GM20431 (cell line): ENCODE measurements at regions not wholly inside any gene's neighbourhood (a gene's known extent, or its start where the extent isn't known, plus 50 kb on each side); places are given as distances from the start of the nearest gene placed in this dataset.

Source experiments
- in situ Hi-C: fragments of 300-500 bp; cut with MseI, MboI; formaldehyde crosslinking; loops from one replicate; pipeline ENCODE4 v1.15.0; 2020; ENCODE audit warnings: low sequenced_read_pairs; ENCODE audit not compliant: unreplicated experiment

DNA sequence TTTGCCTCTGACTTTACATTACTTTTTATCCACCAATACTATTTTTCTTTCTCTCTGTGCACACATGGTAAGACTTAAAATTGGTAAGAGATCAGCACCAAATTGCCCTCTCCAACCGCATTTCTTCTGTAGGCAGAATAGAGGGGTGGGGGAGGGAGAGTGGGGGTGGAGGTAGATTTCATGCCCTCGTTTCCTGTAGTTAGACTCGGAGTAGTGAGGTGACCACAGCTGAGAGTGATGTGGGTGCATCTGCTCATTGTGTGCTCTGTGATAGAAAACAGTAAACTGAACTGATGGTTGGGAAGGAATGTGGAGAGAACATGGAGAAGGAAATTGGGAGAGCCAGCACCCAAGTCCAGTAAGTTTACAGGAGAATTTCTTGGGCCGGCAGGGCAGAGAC lies 498.3 kb downstream of the IRX1 start:
- in situ Hi-C loops: no loop called here

DNA sequence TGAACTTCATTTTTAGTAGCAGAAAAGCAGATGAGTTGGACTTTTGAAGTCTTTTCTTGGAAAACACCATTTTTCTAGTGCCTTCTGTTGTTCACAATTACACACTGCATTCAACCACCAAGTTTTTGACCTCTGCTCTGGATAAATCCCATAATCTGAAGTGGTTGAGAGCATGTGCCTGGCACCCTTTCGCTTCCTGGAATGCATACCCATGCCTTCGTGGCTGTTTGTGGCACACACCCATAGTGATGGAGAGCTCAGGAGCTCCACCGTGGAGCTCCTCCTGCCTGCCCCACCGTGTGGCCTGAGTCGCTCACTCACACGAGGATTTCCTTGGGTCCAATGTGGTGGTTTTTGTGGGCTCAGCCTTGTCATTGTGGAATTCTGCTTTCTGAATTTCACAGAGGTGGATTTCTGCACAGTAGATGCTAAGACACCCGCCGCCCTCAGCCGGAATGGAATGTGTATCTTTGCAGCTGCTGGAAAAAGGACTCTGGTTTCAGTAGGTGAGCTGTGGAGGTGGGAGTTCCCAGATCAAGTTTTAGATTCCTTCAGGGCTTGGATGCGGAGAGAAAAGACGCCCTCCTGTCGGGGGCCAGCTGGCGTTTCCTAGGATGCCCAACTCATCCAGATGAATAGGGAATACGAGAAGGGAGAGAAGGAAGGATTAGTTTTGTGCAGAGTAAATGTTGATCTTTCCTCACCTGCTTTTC lies 500.4 kb downstream of the IRX1 start:
- in situ Hi-C loops: no loop called here

DNA sequence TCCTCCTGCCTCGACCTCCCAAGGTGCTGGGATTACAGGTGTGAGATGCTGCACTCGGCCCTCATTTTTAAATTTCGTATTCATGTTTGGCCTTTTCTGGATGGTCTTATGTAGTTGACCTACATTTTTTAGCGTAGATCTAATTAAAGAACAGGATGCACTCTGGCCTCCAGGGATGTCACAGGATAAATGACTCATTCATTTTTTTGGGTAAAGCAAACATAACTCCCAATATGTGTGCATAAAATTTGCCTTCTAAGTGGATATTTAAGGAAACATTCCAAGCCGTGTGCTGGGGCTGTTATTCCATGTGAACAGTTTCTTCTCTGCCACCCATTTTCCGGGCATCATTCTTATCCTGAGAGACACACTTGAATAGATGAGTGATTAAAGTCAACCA lies 501.6 kb downstream of the IRX1 start:
- in situ Hi-C loops: no loop called here

DNA sequence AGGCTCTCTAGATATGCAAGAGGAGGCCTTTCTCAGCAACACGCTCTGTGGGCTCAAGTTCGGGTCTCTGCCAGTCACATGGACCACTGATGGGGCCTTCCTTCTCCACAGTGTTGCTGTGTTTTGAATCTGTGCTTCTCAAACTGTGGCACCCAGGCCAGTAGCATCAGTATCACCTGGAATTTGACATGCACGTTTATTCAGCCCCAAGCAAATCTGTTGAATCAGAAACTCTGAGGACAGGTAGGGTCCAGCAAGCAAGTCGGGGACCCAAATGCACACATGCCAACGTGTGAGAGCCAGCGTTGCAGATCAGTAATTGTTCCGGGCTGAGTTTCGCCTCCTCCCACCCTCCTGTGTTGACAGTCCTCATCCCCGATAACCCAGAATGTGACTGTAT lies 502.6 kb downstream of the IRX1 start:
- in situ Hi-C loops: no loop called here

DNA sequence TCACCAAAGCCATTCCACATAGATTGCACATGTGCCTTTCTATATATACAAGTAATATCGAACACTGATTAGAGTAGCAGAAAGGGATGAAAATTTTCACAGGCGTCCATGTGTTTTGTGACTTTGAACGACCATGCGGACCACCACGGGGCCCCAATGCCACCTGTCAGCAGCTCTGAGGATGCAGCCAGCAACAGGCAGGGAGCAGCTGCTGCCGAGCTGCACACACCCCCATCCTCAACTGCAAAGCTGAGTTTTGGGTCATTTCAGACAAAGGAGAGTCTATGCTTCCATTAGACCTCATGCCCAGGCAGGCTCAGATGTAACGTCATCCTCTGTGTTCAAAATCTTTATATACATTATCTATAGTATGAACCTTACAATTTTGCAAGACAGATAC lies 503.8 kb downstream of the IRX1 start:
- in situ Hi-C loops: no loop called here

DNA sequence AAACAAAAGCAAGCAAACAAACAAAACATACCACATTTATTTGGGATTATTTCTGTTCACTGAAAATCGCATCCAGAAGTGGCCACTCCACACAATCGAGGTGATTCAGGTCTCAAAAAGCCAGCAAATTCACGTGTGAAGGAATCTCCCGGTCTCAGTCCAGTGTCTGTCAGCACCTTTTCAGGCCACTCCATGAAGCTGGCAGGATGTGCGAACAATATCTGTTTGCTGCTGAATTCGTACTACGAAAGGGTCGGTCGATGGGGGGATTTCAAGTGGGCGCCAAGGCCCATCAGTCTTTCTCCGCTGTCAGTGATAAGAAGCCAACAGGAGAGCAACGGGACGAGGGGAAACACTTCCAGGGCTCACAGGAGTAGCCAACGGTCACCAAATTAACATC lies 505.1 kb downstream of the IRX1 start:
- in situ Hi-C loops: no loop called here

DNA sequence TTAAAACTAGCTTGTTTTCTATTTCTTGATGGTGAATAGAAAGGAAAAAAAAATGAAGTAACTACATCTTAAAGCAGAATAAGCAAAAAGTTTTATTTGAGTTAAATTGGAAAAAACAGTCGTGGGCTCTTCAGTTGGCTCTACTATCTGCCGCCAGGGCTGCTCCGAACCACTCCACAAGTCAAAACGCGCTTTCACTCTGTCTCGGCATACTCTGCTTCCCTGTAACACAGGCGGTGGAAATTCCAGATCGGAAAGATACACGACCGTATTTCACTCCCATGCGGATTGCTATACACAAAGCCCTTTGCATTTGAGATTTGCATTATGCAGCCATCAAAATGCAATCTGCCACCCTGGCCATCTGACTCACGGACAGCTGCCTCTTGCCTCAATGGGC lies 505.6 kb downstream of the IRX1 start:
- in situ Hi-C loops: no loop called here

DNA sequence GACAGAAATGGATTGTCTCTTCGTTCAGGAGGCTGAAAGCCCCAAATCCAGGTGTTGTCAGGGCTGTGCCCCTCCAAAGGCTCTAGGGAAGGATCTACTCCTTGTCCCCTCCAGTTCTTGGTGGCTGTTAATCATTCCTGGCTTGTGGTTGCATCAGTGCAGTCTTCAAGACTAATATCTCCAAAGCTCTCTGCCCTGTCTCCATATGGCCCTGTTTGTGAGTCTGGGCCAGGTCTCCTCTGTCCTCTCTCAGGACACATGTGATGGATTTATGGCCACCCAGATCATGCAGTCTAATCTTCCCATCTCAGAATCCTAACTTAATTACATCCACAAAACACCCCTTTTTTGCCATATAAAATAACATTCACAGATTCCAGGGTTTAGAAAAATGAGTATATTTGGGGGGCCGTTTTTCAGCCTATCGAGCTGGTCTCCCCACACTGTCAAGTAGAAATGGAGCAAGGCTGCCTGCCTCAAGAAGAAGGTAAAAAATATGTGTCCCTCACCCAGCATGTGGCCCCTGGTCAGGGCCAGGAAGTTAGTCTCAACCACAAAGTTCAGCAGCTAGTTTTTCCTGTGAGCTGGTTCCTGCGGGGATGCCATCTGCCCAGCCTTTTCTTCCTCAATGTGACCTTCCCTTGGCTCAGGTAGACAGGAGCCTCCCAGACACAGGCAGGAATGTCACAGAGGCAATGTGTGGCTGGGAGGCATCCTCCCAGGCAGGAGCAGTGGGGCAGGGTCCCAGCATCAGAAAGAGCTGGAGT lies 509.4 kb downstream of the IRX1 start:
- in situ Hi-C loops: no loop called here

DNA sequence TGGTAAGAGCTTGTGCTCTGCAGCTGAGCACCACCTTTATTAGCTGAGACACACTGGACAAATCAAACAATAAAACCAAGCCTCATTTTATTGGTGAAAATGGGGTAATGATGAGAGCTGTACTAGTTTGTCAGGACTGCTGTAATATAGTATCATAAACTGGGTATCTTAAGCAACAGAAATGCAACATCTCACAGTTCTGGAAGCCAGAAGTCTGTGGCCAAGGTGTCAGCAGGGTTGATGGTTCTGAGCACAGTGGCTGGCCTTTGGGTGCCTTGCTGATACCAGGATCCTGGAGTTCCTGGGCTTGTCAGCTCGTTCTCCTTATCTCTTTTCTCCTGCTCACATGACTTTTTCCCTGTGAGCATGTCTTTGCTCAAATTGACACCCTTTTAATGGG lies 513.1 kb downstream of the IRX1 start:
- in situ Hi-C loops: no loop called here

DNA sequence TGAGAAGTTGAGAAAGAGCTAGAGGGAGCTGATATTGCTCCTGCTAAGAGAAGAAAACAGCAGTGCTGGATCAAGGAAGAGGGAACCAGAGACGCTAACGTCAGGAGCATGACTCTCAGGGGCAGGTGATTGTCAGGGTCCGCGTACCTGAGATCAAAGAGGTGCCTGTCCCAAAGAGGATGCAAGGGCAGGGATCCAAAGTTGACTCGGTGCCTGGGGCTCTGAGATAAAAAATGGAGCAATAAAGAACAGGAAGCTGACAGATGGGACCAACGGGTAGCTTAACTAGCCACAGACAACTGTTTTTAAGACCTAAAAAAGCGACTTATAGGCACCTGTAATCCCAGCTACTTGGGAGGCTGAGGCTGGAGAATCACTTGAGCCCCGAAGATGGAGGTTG lies 517.8 kb downstream of the IRX1 start:
- in situ Hi-C loops: no loop called here

DNA sequence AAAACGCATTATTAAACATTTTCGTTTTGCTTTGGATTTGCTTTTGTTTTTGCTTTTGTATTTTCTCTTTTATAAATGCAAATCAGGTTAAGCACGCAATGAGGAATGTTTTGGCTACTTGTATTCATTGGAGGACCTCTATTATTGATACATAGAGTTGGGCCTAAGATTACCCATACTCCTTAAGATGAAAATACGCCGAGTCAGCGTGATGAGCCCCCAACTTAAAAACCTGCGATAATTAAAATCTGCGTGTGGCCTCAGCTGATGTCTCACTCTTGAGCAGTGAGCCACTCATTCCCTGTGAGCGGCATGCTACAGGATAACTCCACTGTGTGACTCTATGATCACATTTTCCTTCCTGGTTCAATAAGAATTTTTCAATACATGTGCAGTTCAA lies 518.3 kb downstream of the IRX1 start:
- in situ Hi-C loops: no loop called here

DNA sequence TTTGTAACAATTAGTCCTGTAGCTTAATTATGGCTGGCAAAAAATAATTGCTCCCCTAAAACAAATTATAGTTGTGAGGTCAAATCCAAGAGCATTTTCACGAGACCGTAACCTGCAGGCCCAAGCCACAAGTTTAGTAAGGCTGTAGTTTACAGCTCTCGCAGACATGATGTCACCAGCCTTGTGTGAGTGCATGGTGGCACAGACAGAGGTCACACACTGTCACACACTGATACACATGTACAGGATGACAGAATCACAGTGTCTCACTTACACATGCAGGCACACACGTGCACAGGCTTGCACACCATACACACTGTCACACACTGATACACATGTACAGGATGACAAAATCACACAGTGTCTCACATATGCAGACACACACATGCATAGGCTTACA lies 518.8 kb downstream of the IRX1 start:
- in situ Hi-C loops: no loop called here

DNA sequence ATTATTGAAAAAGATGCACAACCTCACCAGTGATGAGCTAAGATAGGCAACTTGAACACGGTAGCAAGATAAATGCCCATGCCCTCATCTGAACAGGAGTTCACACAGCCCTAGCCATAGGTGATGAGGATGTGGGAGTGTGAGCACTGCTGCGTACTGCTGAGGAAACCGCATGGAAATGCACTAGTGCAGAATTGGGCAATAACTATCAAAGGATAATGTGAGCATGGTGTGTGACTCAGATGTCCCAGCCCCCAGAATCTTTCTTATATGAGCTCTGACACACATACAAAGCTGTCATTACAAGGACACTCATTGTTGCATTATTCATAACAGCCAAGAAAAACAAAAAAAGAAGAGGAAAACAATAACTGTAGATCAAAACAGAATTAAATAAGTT lies 521.2 kb downstream of the IRX1 start:
- in situ Hi-C loops: no loop called here

DNA sequence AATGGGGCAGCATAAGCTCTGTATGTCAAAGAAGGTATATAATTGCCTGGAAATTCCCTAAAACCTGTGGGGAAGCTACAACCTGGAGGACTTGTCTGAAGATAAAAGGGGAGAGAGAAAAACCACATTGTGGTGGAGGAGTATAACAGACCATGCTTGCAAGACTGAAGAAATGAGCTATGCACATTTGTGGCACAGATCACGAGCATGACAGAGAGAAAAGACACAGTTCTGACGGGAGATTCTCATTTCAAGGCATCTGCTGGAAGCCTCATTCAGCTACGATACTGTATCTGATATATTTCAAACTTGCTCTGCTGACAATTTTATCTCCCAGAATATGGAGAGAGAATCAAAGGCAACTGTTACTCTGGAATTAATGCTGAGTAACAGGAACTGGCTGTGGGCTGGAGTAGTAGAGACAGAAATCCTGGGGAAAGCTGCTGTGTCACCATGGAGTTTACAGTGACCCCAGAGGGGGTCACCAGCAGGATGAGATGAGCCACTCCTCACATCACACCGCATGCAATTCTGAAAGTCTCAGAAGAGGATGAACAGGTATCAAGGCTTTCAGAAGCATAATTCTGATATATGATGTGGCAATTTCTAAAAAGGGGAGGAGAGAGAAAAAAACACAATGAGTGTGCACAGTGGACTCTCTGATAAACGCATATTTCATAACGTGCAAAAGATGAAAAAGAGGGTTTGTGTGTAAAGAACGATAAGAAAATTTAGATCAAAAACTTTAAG lies 528.8 kb downstream of the IRX1 start:
- in situ Hi-C loops: no loop called here

DNA sequence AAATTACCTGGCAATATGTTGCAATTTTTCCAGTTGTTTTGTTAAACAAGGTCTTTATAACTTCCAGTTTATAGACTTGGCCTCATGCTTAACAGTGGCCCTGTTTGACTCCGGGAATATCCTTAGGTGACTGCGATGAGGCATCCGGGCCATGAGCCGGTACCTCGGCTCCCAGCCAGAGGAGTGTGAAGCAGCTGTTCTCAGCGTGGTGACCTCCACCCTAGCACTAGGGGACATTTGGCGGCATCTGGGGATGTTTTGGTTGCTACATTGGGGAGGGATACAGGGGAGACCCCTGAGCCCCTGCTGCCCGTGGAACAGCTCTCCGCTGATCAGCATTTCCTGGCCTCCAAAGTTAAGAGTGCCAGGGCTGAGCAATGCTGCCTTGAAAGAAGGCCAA lies 533.4 kb downstream of the IRX1 start:
- in situ Hi-C loops: no loop called here

DNA sequence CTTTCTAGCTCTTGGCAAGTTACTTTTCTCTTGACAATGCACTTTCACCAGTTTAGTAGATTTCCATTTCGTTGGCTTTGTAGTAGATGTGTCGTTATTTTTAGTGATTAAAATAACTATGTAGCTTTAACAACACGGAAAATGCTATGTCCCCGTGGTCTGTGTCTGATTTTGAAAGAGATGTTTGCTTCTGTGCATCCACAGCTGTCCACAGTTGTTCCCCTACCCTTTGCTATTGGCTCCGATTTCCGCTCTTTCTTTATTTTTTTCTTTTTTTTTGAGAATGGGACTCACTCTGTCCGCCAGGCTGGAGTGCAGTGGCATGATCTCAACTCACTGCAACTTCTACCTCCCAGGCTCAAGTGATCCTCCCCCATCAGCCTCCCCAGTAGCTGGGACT lies 533.9 kb downstream of the IRX1 start:
- in situ Hi-C loops: no loop called here

DNA sequence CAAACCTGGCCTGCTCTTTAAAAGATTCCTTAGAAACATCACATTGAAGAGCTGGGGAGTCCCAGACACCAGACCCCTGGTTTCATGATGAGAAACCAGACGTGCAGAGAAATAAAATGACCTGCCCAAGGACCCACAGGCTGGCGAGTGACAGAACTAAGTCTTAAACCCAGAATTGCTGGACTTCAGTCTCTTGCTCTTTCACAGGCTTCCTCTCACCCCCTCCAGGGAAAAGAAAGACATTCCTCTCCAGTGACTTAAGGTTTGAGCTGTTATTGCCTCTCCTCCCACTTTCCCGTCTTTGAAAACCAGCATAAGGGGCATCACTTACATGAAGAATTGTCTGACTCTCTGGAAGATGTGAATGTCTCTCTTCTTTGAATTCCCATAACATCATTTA lies 535.2 kb downstream of the IRX1 start:
- in situ Hi-C loops: no loop called here

DNA sequence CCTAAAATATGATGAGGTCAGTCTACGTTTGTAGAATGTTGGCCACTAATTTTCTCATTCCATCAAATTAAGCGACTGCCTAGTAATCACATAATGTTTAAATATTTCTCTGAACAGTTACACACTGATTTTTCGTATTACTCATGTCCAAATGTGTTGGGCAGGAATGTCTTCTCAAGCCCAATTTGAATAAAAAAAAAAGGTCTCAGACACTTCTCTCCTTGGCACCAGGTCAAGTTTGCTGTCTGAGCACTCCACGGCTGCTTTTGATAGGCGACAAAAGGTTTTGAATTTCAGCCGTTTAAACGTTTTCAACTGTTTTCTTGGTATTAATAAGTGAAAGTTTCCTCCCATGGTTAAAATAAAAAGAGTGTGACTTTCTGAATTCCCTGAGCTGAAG lies 542.1 kb downstream of the IRX1 start:
- in situ Hi-C loops: no loop called here

DNA sequence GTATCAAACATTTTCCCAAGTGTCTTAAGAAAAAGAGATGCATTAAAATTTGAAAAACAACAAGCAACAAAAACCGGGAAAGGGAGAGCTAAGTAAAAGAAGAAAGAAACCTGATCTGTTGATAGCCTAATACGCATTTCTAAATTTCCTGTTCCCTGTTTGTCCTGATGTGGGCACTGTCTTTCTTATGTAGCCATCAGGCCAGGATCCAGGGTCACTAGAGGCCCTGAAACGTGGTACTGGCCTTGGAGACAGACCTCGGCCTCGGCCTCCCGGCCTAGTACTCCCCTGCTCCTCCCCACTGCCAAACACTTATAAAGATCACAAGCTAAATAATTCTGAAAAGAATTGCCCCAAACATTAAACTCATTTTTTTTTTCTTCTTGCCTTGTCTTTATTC lies 547.2 kb downstream of the IRX1 start:
- in situ Hi-C loops: no loop called here

DNA sequence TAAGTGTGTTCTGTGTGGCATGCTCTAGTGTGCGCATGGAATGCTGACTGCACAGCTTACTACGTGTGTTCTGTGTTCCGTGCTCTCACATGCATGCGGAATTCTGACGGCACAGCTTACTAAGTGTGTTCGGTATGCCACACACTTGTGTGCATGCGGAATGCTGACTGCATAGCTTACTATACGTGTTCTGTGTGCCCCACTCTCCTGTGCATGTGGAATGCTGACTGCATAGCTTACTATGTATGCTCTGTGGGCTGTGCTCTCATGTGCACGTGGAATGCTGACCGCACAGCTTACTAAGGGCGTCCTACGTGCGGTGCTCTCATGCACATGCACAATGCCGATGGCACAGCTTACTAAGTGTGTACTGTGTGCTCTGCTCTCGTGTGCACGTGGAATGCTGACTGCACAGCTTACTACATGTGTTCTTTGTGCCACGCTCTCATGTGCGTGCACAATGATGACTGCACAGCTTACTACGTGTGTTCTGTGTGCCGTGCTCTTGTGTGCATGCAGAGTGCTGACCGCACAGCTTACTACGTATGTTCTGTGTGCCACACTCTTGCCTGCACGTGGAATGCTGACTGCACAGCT lies 548.9 kb downstream of the IRX1 start:
- in situ Hi-C loops: no loop called here

DNA sequence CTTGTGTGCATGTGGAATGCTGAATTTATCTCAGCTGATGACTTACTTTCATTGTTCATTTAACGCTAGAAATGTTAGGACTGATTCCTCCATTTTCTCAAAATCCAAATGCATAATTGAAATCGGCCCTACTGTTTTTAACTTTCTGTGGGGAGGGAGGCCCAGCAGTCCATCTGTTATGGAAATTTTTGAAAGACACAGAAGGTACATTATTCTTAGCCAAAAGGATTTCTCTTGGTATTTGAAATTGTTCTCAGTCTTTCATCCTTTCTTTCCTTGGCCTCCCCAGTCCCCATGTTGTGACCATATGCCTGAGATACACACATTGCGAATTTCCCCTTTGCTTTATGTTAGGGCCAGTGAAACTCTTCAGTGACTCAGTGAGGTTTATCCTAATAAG lies 549.9 kb downstream of the IRX1 start:
- in situ Hi-C loops: no loop called here
